ENCODE measurements at regions not wholly inside any gene's neighbourhood (a gene's known extent, or its start where the extent isn't known, plus 50 kb on each side); places are given as distances from the start of the nearest gene placed in this dataset.
"Not testable (repeated sequence)": the region's sequence is repeated elsewhere in the genome, so short reads cannot be mapped to it uniquely, and the experiment has no call there.

DNA sequence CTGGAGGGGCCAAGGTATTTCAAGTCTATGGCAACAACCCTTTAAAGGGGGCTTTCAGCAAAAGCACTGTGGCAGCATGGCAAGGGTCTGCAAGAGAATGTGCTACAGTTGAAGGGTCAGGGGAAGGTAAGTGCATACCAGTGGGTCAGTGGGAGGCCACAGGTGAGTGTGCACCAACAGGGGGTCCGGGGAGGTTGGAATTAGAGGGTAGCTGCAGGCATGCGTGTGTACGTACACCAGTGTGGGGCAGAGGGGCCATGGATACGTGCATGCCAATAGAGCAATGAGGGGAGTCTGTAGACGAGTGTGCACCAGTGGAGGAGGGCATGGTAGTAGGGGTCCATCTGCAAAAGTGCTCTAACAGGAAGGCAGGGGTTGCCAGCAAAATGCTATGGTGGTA is 448.9 kb downstream of the NAV3 start:
- Histone ChIP-seq H2AFZ (ENCODE audit: low read depth, low read length) (no peak overlapping the region), H3K4me3 (ENCODE audit: insufficient read depth in 1 of 2, low read depth in 1 of 2, low read length in 2 of 2) (no peak overlapping the region)

DNA sequence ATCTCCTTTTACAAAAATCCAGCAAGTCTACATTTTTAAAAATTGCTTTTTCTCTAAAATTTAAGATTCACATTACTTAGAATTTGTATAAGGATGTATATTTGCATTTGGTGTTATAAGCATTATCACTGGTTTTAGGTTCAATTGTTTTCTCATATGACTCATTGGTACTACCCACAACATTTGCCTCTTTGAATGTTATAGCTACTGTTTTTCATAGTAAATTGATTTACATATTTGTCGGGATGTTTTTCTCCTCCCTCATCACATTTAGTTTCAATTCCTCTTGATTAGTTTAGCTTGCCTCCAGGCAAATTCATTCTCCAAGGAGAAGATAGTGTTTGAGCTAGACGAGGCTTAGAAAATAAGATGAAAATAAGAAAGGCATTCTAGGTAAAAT is 450.4 kb downstream of the NAV3 start:
- H2BK5ac ChIP-seq (ENCODE audit: low read depth, low read length, poor library complexity, severe bottlenecking); H2BK120ac ChIP-seq (ENCODE audit: low read depth, low read length); H2AFZ ChIP-seq (ENCODE audit: low read depth, low read length); H3K23ac ChIP-seq (ENCODE audit: low read length in 2 of 2); H4K8ac ChIP-seq (ENCODE audit: low read length); H2BK15ac ChIP-seq (ENCODE audit: low read depth, poor library complexity, severe bottlenecking); H2BK12ac ChIP-seq (ENCODE audit: low read length in 2 of 2); H3K4me3 ChIP-seq (ENCODE audit: insufficient read depth in 1 of 2, low read depth in 1 of 2, low read length in 2 of 2); H3K4ac ChIP-seq (ENCODE audit: low read depth in 1 of 2, low read length in 2 of 2); H3K79me1 ChIP-seq (replicated peaks; ENCODE audit: low read length, poor library complexity, severe bottlenecking); DNase-seq; H2AK5ac ChIP-seq (ENCODE audit: low read length, severe bottlenecking); H3K4me2 ChIP-seq (ENCODE audit: low read length, poor library complexity, severe bottlenecking); H3K9ac ChIP-seq (ENCODE audit: low read length); H3K27ac ChIP-seq (ENCODE audit: low read length, poor library complexity, severe bottlenecking); H3K36me3 ChIP-seq (ENCODE audit: control insufficient read depth in 1 of 2, insufficient read depth in 2 of 2, low read depth in 1 of 2, low read length in 2 of 2); H3K27me3 ChIP-seq (ENCODE audit: control insufficient read depth in 1 of 2, insufficient read depth in 1 of 2, low read length in 2 of 2); H3K18ac ChIP-seq (ENCODE audit: low read depth in 1 of 2, low read length in 2 of 2); H3K4me1 ChIP-seq (ENCODE audit: control insufficient read depth, insufficient read depth, low read depth, low read length); H4K91ac ChIP-seq (ENCODE audit: low read length); H3K14ac ChIP-seq (ENCODE audit: low read length in 2 of 2): not testable (repeated sequence)
- 85% methylated on average over 1 of the region's 2 CpGs for WGBS
- H3K9me3 ChIP-seq (ENCODE audit: control insufficient read depth, low read length): peaks cover 16% of the 10 kb centered on the region

More for the DNA sequence above, 448.9 kb downstream of the NAV3 start:
- no peaks in the 10 kb centered on the region for H3K36me3 ChIP-seq (ENCODE audit: control insufficient read depth in 1 of 2, insufficient read depth in 2 of 2, low read depth in 1 of 2, low read length in 2 of 2)
- H3K79me1 ChIP-seq (replicated peaks; ENCODE audit: low read length, poor library complexity, severe bottlenecking): no peaks in the 10 kb centered on the region
- 80% methylated on average over 5 of the region's 5 CpGs for WGBS
- H3K18ac ChIP-seq (ENCODE audit: low read depth in 1 of 2, low read length in 2 of 2): no peak overlapping the region
- no peak overlapping the region for H2BK15ac ChIP-seq (ENCODE audit: low read depth, poor library complexity, severe bottlenecking)
- no peaks in the 10 kb centered on the region for H3K27me3 ChIP-seq (ENCODE audit: control insufficient read depth in 1 of 2, insufficient read depth in 1 of 2, low read length in 2 of 2)
- H4K91ac ChIP-seq (ENCODE audit: low read length): no peak overlapping the region
- H2BK12ac ChIP-seq (ENCODE audit: low read length in 2 of 2): no peak overlapping the region
- H3K23ac ChIP-seq (ENCODE audit: low read length in 2 of 2): no peak overlapping the region
- H3K27ac ChIP-seq (ENCODE audit: low read length, poor library complexity, severe bottlenecking): no peak overlapping the region
- H3K4ac ChIP-seq (ENCODE audit: low read depth in 1 of 2, low read length in 2 of 2): no peak overlapping the region
- no peak overlapping the region for H3K9ac ChIP-seq (ENCODE audit: low read length)
- H3K4me2 ChIP-seq (ENCODE audit: low read length, poor library complexity, severe bottlenecking): no peak overlapping the region
- H3K14ac ChIP-seq (ENCODE audit: low read length in 2 of 2): no peak overlapping the region
- H2AK5ac ChIP-seq (ENCODE audit: low read length, severe bottlenecking): no peak overlapping the region
- DNase-seq: no peak
- H3K9me3 ChIP-seq (ENCODE audit: control insufficient read depth, low read length): peaks cover 21% of the 10 kb centered on the region
- H4K8ac ChIP-seq (ENCODE audit: low read length): no peak overlapping the region
- H3K4me1 ChIP-seq (ENCODE audit: control insufficient read depth, insufficient read depth, low read depth, low read length): no peaks in the 10 kb centered on the region
- H2BK5ac ChIP-seq (ENCODE audit: low read depth, low read length, poor library complexity, severe bottlenecking): no peak overlapping the region
- no peak overlapping the region for H2BK120ac ChIP-seq (ENCODE audit: low read depth, low read length)

- no peaks in the 10 kb centered on the region for H3K27me3 ChIP-seq (ENCODE audit: control insufficient read depth in 1 of 2, insufficient read depth in 1 of 2, low read length in 2 of 2)
- no peaks in the 10 kb centered on the region for H3K4me1 ChIP-seq (ENCODE audit: control insufficient read depth, insufficient read depth, low read depth, low read length)
- no peak overlapping the region for H3K4me2 ChIP-seq (ENCODE audit: low read length, poor library complexity, severe bottlenecking)
- no peak overlapping the region for H4K91ac ChIP-seq (ENCODE audit: low read length)
- H3K27ac ChIP-seq (ENCODE audit: low read length, poor library complexity, severe bottlenecking): no peak overlapping the region
- no peak overlapping the region for H2BK5ac ChIP-seq (ENCODE audit: low read depth, low read length, poor library complexity, severe bottlenecking)
- H3K4ac ChIP-seq (ENCODE audit: low read depth in 1 of 2, low read length in 2 of 2): no peak overlapping the region
- H3K18ac ChIP-seq (ENCODE audit: low read depth in 1 of 2, low read length in 2 of 2): no peak overlapping the region
- no peak overlapping the region for H3K23ac ChIP-seq (ENCODE audit: low read length in 2 of 2)
- H3K9me3 ChIP-seq (ENCODE audit: control insufficient read depth, low read length): no peaks in the 10 kb centered on the region
- no peak overlapping the region for H2BK15ac ChIP-seq (ENCODE audit: low read depth, poor library complexity, severe bottlenecking)
- no CpG with 5 or more reads among the region's 1 CpG for WGBS
- H3K14ac ChIP-seq (ENCODE audit: low read length in 2 of 2): no peak overlapping the region
- H3K79me1 ChIP-seq (replicated peaks; ENCODE audit: low read length, poor library complexity, severe bottlenecking): no peaks in the 10 kb centered on the region
- H2BK120ac ChIP-seq (ENCODE audit: low read depth, low read length): no peak overlapping the region
- no peak overlapping the region for H2BK12ac ChIP-seq (ENCODE audit: low read length in 2 of 2)
- H3K36me3 ChIP-seq (ENCODE audit: control insufficient read depth in 1 of 2, insufficient read depth in 2 of 2, low read depth in 1 of 2, low read length in 2 of 2): no peaks in the 10 kb centered on the region
- H2AFZ ChIP-seq (ENCODE audit: low read depth, low read length): no peak overlapping the region
- no peak overlapping the region for H3K4me3 ChIP-seq (ENCODE audit: insufficient read depth in 1 of 2, low read depth in 1 of 2, low read length in 2 of 2)
- no peak overlapping the region for H4K8ac ChIP-seq (ENCODE audit: low read length)
- H3K9ac ChIP-seq (ENCODE audit: low read length): no peak overlapping the region
- H2AK5ac ChIP-seq (ENCODE audit: low read length, severe bottlenecking): no peak overlapping the region
- DNase-seq: peak; percentile 13
These were observed 453.7 kb downstream of the NAV3 start for GRCh38 chr12:78284417-78284816.

DNA sequence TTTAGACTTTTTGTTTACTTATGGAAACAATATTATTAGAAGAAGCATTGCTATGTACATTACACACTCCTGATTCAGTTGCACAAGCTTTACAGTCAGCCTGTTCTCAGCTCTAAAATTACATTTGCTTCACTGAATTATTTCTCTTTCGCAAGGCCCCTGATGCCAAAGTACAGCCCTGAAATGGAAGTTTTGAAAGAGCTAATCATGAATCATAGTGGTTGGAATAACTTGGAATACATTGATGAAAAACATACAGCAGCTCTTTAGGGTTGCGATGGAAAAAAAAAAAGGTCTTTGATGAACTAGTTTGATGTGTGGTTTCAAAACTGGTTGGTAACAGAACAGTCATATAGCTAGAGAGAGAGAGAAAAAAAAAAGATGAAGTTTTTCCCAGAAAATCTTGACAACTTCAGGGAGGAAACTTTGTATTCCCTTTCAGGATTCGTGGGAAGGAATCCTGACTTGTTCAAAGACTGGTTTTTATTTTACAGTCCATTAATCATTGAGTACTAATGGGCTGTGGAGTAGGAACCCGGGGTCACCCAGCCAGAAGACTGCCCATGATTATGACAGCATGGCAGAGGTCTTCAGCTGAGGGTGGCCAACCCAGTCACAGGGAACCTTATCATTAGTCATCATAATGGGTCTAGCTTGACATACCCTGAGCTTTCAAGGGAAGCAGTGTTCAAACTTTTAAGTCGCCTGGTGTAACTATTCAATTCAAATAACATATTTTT is 460.1 kb downstream of the NAV3 start:
- DNase-seq: peak; percentile 89

More for the DNA sequence above, 460.1 kb downstream of the NAV3 start:
- H4K91ac ChIP-seq (ENCODE audit: low read length): no peak overlapping the region
- H3K9me3 ChIP-seq (ENCODE audit: control insufficient read depth, low read length): no peaks in the 10 kb centered on the region
- no peak overlapping the region for H3K23ac ChIP-seq (ENCODE audit: low read length in 2 of 2)
- H3K4me1 ChIP-seq (ENCODE audit: control insufficient read depth, insufficient read depth, low read depth, low read length): peaks cover 2% of the 10 kb centered on the region
- H2BK12ac ChIP-seq (ENCODE audit: low read length in 2 of 2): no peak overlapping the region
- 84% methylated on average over 5 of the region's 5 CpGs for WGBS
- H3K4ac ChIP-seq (ENCODE audit: low read depth in 1 of 2, low read length in 2 of 2): no peak overlapping the region
- H3K4me2 ChIP-seq (ENCODE audit: low read length, poor library complexity, severe bottlenecking): no peak overlapping the region
- H3K27me3 ChIP-seq (ENCODE audit: control insufficient read depth in 1 of 2, insufficient read depth in 1 of 2, low read length in 2 of 2): no peaks in the 10 kb centered on the region
- peak overlapping the region in 1 of 2 experiments; percentile 66 for H3K18ac ChIP-seq (ENCODE audit: low read depth in 1 of 2, low read length in 2 of 2)
- no peak overlapping the region for H2AFZ ChIP-seq (ENCODE audit: low read depth, low read length)
- no peak overlapping the region for H4K8ac ChIP-seq (ENCODE audit: low read length)
- no peaks in the 10 kb centered on the region for H3K79me1 ChIP-seq (replicated peaks; ENCODE audit: low read length, poor library complexity, severe bottlenecking)
- H3K27ac ChIP-seq (ENCODE audit: low read length, poor library complexity, severe bottlenecking): no peak overlapping the region
- no peak overlapping the region for H2BK5ac ChIP-seq (ENCODE audit: low read depth, low read length, poor library complexity, severe bottlenecking)
- H3K9ac ChIP-seq (ENCODE audit: low read length): peak overlapping the region; percentile 37
- H3K4me3 ChIP-seq (ENCODE audit: insufficient read depth in 1 of 2, low read depth in 1 of 2, low read length in 2 of 2): no peak overlapping the region
- H2BK120ac ChIP-seq (ENCODE audit: low read depth, low read length): no peak overlapping the region
- H2AK5ac ChIP-seq (ENCODE audit: low read length, severe bottlenecking): no peak overlapping the region
- H3K36me3 ChIP-seq (ENCODE audit: control insufficient read depth in 1 of 2, insufficient read depth in 2 of 2, low read depth in 1 of 2, low read length in 2 of 2): no peaks in the 10 kb centered on the region
- no peak overlapping the region for H2BK15ac ChIP-seq (ENCODE audit: low read depth, poor library complexity, severe bottlenecking)
- H3K14ac ChIP-seq (ENCODE audit: low read length in 2 of 2): no peak overlapping the region

Data from mesenchymal stem cell (in vitro differentiated cells and primary cell).